DMS 273 treated with DMSO at 0.1 percent for 48 hours (cell line): ENCODE measurements at regions not wholly inside any gene's neighbourhood (a gene's known extent, or its start where the extent isn't known, plus 50 kb on each side); places are given as distances from the start of the nearest gene placed in this dataset.
"Not testable (repeated sequence)": the region's sequence is repeated elsewhere in the genome, so short reads cannot be mapped to it uniquely, and the experiment has no call there.

Source experiments
- DNase-seq: peaks from one replicate; lab custom pipeline; 2025; lab: John Stamatoyannopoulos, UW

DNA sequence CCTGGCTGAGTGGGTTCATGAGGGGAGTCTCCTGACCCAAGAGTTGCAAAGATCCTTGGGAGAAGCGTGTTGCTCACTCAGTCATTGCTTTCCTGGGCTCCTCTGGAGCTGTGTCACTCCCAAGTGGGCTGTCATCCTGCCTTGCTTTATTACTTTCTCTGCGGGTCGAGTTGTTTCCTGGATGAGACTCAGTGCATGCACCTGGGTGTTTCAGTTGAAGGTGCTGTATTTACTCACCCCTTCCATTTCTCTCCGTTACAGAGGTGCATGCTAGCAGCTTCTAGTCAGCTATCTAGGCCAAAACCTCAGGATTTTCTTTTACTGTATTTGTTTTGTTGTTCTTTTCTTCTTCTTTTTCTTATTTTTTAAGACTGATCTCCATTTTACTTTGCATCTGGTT, 785.5 kb upstream of the EDIL3 start:
- DNase-seq, result no peak

DNA sequence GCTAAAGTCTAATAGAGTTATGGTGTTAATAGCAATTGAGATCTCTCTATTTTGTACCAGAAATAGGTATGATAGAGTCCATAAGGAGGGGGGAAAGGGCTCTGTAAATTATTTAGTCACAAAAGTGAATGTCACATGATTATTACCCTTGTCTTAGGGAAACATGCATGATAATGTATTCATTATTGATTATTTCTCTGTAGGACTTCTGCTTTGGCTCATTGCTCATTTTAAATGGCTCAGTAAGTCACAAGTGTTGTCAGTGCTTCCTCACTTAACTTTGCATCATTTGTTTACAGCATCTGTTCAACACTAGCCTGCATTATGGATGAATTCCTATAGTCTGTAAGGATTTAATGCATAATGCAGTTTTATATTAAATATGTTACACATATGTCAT, 788.8 kb upstream of the EDIL3 start:
- no peak for DNase-seq

DNA sequence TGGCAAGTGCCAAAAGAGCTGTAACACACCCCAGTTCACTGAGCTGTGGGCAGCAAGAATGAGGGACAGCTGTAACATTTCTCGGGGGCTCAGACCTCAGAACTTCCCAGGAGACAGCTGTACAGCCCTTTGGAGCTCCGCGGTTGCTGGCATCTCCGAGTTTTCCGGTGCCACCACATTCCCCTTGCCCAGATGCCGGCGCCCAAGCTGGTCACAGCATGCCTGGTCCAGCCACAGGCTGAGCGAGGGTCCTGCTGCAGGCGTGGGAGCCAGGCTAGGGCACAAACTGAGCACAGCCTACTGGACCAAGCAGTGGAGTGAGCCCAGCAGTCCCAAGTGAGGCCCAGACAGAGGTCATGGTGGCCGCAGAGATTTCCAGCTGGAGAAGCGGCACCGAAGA, 797.7 kb upstream of the EDIL3 start:
- DNase-seq, result no peak

DNA sequence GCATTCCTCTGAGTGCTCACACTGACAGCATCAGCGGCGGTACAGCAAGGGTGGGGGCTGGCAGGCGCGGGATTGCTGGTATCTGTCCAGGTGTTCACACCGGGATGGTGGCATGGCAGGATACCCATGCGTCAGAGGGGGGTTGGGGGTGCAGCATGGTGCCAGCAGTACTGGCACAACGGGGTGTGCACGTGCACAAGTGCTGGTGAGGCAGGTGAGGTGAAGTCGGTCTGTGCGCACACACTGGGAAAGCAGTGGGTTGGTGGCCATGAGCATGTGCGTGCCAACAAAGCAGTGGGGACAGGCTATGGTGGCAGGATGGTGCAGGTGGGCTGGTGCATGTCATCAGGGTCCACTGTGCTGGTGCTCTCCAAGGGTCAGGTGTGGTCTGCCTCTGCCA, 819.6 kb upstream of the EDIL3 start:
- DNase-seq, result no peak

DNA sequence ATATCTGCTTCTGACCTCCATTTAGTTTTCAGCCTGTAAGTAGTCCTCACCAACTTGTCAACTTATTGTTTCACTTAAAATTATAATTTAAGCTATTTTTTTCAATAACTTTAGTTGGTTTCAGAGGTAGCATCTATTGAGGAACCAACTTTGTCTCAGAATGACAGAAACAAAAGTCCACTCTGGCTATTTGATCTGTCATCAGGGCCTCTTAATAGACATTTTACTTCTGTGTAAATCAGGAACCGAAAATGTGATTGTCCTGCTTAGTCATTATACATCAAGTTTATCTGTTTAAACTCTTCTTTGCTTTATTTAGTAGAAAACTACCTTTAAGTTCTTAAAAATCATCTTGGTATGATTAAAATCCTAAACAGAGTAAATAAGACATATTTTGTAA, 820.8 kb upstream of the EDIL3 start:
- DNase-seq, result no peak

DNA sequence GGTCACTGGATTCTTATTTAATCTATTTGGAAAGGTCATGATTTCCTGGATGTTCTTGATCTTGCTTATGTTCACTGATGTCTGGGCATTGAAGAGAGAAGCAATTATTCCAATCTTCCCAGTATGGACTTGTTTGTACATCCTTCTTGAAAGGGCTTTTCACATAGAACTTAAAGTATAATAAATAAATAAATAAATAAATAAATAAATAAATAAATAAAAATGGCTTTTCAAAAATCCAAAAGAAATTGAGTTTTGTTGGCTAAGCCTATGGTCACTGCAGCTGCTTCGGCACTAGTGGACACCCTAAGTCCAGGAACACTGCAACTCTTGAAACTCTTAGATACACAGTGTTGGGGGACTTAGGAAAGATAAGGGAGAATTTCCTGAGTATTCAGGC, 840.7 kb upstream of the EDIL3 start:
- DNase-seq, result no peak

DNA sequence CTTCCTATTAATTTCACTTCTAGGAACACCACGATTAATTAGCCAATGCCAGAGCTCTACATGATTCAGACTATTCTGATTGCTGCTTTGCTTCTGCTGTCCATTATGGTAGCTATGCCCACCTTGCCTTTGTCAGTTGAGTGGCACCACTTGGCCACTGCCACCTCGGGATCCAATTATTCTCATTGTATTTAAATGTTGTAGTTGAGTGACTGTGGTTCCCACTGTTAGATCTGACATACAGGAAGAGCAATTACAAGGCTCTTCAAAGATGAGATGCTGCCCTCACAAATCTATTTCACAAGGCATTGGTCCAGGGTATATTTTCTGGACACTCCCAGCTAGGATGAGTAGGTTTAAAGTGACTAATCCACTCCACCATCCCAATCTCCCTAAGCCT, 864.5 kb upstream of the EDIL3 start:
- DNase-seq, result no peak

DNA sequence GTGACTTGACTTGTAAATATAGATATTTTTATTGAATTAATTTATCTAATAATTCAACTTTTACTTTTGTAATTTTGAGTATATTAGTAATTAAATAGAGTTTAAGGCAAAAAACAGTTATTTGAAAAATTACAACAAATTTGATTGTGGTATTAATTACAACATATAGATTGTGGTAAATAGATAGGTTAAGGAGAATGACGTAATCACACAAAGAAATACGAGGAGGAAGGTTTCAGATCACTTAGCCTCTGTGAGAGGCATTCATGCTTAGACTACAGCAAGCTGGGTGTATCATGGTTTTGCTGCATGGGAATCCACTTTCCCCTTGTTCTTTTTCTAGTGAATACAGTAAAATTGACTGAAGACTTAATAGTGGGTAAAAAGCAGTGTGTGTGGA, 878.4 kb upstream of the EDIL3 start:
- no peak for DNase-seq

DNA sequence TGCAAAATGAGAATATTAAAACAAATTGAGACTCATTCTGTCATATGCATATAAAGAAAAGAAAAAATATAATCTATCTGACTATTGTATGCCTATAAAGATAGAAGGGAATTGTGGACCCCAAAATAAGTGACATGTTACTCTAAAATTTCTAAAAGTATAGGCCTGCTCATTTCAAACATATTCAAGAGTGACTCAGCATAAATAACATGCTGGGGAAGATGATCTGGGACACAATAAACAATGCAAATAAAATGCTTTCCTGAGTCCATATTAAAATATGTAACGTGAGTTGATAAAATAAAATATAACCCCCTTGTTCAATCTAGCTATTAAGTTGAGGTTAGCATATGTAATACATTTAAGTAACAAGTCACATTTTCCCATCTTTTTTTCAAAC, 882.0 kb upstream of the EDIL3 start:
- no peak for DNase-seq

DNA sequence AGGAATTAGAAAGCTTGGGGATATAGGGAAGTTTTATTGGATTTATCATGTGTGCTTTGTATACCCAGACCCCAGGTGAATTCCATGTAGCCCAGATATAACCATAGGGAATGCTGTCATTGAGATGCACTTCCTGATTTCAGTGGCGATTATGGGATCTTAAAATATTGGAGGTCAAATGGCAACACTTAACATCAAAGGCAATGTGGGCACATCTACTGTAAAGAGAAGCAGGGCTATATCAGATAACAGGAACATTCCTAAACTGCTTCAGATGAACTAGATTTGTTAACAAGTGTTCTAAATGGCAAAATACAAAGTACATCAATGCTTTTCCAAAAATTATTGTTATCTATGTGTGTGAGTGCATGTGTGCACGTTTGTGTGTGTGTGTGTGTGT, 883.5 kb upstream of the EDIL3 start:
- DNase-seq, result no peak

DNA sequence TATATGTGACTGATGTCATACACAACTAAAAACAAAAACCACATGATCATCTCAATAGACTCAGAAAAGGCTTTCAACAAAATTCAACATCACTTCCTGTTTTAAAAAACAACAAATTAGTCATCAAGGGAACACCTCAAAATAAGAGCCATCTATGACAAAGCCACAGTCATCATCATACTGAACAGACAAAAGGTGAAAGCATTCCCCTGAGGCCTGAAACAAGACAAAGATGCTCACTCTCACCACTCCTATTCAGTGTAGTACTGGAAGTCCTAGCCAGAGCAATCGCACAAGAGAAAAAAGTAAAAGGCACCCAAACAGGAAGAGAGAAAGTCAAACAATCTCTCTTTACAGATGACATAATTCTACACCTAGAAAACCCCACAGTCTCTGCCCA, 893.5 kb upstream of the EDIL3 start:
- no peak for DNase-seq

DNA sequence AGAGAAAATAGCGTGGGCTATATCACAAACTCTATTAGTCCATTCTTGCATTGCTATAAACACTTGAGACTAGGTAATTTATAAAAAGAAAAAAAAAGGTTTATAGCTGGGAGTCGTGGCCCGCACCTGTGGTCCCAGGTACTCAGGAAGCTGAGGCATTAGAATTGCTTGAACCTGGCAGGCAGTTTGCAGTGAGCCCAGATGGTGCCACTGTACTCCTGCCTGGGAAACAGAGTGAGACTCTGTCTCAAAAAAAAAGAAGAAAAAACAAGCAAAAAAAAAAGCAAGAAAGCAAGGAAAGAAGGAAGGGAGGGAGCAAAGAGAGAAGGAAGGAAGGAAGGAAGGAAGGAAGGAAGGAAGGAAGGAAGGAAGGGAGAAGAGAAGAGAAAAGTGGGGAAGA, 904.2 kb upstream of the EDIL3 start:
- no peak for DNase-seq

DNA sequence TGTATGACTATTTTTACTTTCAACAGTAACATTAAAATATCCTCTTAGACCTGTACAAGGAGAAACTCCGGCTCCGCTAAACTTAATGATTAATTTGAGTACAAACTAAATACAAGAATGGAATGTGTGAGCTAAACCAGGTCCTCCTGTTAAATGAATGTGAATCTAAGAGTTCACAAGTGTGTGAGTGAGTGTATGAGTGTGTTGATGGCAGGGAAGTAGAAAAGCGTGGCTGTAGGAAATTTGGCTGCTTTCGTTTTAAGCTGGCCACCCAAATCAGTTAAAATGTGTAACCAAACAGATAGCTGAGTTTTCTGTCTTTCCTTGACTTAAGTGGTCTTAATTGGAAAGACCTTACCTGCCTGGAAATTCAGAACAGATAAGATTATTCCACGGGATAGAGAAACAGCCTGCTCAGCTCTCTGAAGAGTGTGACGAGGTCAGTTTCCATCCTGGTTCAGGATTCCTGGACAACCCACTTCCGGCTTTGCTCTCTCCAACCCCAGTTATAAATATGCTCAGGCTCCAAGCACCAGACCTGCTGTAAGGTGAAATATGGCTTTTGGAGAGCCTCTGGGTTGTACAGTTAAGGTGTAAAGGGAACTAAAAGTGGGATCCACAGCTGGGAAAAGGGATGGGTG, 908.6 kb upstream of the EDIL3 start:
- no peak for DNase-seq

DNA sequence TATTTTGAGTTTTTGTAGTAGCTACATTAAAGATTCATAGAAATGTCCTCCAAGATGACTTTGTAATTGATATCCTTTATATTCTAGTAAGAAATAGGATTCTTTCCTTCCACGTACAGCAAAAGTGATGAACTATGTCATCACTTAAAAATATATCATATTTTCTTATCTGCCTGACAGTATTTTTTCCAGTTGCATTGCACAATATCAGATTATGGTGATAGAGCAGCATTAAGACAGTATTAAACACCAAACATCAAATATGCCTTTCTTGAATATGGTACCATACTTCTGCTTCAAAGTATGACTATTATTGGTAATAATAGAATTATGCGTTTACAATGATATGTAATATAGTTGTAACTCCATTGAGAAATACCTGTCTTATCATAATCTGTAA, 919.8 kb upstream of the EDIL3 start:
- no peak for DNase-seq

DNA sequence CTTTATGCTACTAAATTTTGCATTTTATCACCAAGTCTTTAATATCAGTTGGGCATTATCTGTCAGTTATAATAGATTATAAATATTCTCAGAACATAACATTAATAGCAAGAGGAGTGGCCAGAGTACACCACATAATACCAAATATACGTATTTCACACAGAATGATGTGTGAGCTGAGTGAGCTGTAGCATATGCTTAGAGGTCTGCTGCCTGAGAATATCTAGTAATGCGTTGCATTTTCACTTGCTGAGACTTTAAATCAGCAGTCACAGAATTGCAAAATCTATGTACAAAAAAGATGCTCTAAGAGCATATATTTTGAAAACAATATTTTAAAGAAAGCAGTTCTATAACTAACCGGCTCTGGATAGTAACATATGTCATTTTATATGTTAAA, 921.1 kb upstream of the EDIL3 start:
- no peak for DNase-seq

DNA sequence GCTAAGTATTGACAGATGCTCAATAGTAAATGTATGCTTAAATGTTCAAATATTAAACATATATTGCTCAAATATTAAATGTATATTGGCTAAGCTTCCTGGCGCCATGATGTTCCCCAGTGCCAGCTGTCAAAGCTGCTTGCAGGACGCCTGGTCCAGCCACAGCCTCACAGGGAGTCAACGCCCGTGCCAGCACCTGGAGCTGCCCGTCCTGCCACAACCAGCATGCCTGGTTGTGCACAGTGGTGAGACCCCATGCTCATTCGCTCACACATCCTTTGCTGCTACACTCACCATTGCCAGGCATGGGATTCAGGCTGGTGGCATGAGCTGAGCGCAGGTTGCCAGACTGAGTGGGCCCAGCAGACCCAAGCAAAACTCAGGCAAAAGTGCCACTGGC, 926.9 kb upstream of the EDIL3 start:
- no peak for DNase-seq

DNA sequence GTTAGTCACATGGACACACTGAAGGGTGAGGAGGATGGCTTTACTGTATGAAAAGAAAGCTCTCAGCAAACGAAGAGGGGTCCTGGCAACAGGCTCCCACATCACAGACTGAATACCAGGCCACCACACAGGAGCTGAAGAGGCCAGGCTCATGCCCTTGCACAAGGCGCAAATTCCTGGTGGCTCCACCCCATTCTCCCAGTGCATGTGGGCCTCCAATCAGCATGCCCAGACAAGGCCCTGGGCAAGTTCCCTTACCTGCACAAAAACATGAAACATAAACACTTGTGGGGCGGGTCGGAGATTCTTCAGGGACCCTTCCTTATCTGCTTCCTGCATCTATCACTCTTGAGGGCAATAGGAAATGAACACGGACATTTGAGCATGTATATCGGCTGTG, 935.8 kb upstream of the EDIL3 start:
- DNase-seq, result no peak

DNA sequence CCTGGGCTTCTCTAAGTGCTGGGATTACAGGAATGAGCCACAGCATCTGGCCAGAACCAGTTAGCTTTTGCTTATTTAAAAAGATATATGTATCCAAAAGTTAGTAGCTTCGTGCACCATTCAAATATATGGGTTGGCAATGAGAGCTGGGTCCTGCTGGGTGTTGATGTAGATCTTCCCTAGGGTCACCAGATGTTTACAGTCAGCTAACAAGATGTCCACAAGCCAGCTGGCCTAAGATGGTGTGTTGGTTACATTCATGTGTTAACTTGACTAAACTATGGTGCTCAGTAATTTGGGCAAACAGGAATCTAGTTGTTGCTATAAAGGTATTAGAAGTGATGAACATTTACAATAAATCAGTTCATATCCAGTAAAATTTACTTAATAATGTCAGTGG, 948.6 kb upstream of the EDIL3 start:
- no peak for DNase-seq

DNA sequence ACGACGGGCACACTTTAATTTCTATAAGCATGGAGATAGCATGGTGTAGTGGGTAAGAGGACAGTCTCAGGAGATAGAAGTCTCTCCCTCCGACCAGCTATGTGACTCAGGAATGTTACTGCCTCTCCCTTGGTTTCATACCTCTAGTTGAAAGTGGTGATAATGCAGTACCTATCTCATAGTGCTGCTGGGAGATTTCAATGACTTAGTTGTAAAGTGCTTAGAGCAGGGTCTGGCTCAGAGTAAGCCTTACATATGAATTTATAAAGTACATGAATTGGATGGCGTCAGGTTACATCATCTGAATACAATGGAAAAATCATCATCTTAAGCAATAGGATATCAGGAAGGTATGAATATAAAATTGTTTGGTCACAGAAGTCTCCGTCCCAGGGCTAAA, 952.8 kb upstream of the EDIL3 start:
- no peak for DNase-seq

DNA sequence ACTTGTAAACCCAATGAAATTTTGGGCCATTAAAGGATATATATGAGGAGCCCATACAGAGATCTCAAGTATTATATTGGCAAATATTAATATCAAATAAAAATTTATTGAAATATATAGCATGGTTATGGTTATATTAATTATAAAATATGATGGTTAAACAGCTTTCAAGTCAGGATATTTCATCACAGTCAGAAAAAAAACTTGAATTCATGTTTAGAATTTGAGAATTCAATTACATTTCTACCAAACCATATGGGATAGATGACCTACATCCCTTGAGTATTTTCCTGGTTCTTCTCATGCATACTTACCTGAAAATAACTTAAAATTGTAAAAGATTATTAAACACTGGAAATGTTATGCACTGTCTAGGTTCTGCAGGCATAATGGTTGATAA, 956.1 kb upstream of the EDIL3 start:
- DNase-seq, result no peak

DNA sequence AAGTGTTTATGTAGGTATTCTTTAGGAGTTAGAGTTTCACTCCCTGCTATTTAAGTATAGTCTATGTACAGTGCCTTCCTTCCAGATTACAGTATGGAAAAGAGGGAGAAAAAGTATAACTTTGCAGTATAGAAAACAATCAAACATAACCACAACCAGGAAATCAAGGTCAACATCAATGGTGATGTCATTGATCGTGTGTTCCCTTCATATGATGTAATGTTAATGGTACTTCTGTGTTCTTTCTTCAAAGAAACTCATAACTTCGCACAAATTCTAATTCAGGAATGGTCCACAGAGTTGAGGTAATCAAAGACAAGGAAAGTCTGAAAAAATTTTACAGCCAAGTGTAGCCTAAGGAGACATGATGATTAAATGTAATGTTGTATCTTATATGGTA, 961.1 kb upstream of the EDIL3 start:
- DNase-seq, result no peak

DNA sequence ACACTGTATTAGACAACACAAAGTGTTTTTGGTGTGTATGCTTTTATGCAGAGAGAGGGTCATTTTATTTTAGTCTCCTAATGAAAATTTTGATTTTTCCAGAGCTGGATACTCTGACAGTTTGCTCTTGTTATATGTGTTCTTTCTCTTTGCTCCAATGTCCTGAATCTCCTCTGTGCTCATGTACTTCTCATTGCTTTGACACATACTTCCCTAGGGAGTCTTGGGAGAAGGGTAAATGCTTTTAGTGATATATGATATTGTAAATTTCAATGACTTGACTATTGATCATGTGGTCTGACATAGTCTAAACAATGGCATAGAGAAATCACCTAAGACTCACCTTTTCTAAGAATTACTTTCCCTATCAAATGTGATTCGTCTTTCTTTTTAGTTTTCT, 972.6 kb upstream of the EDIL3 start:
- no peak for DNase-seq

DNA sequence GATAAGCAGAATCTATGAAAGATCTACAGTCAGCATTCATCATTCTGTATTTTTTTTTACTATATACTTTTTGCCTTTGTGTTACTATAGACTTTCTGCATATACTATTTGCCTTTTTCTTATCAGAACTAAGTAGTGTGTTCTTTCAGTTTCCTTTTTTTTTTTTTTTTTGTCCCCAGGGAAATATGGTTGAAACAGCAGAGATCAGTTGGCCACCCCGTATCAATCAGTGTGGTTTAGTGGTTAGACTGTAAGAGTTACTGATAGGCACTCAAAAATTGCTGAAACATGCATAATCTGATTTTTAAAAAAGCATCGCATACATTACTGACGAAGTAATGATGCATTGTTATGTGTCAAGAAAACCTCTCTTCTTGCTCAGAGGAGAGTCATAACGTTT, 990.8 kb upstream of the EDIL3 start:
- DNase-seq, result no peak

DNA sequence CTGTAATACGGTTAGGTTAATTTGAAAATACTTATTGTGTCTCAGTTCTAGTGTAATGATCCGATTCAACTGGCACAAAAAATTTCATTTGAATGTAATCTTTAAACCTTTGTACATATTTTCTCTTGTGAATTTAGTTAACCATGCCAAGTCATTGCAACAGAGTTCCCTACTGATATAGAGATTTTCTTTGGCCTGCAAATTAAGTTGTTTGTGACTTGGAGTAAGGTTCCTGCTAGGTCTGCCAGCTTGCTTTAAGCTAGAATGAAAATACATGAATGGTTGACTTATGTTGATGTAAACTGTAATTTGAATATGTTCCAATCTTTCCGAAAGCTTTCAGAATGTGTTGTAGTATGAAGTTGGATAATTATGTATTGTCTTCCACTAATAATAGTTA, 1004.1 kb upstream of the EDIL3 start:
- DNase-seq, result no peak

DNA sequence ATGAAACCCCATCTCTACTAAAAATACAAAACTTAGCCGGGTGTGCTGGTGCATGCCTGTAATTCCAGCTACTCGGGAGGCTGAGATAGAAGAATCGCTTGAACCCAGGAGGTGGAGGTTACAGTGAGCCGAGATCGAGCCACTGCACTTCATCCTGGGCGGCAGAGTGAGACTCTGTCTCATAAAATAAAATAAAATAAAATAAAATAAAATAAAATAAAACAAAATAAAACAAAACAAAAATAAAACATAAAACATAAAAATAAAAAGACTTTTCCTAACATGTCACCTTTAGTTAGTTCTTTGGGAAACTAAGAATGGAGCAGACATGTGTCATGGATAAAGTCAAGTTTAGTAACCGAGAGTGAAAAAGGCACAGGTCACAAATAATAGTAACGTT, 1007.6 kb upstream of the EDIL3 start:
- not testable (repeated sequence) for DNase-seq
